HEK293T (cell line): ENCODE measurements at regions not wholly inside any gene's neighbourhood (a gene's known extent, or its start where the extent isn't known, plus 50 kb on each side); places are given as distances from the start of the nearest gene placed in this dataset.
"Not testable (repeated sequence)": the region's sequence is repeated elsewhere in the genome, so short reads cannot be mapped to it uniquely, and the experiment has no call there.

Experiments used
- ARNT ChIP-seq: fragments of 450-650 bp; IDR thresholded peaks from 2 replicates; pipeline ENCODE4 v1.6.1; 2017; ENCODE audit warnings: mild to moderate bottlenecking
- BHLHE40 ChIP-seq: fragments of 450-650 bp; IDR thresholded peaks from 2 replicates; pipeline ENCODE4 v1.6.1; 2016; ENCODE audit warnings: mild to moderate bottlenecking, moderate library complexity, borderline replicate concordance
- CTBP1 ChIP-seq: fragments of 450-650 bp; IDR thresholded peaks from 2 replicates; pipeline ENCODE4 v1.6.1; 2016; ENCODE audit warnings: borderline replicate concordance
- ELF4 ChIP-seq: fragments of 450-650 bp; IDR thresholded peaks from 2 replicates; pipeline ENCODE4 v1.6.1; 2017; ENCODE audit warnings: antibody characterized with exemption
- FOXK2 ChIP-seq: fragments of 450-650 bp; IDR thresholded peaks from 2 replicates; pipeline ENCODE4 v1.6.1; 2016; ENCODE audit warnings: mild to moderate bottlenecking
- FOXM1 ChIP-seq: fragments of 450-650 bp; IDR thresholded peaks from 2 replicates; pipeline ENCODE4 v1.6.1; 2017; ENCODE audit warnings: mild to moderate bottlenecking, borderline replicate concordance
- NFRKB ChIP-seq: fragments of 450-650 bp; IDR thresholded peaks from 2 replicates; pipeline ENCODE4 v1.6.1; 2016; ENCODE audit warnings: mild to moderate bottlenecking, moderate library complexity
- SP1 ChIP-seq: fragments of 450-650 bp; IDR thresholded peaks from 2 replicates; pipeline ENCODE4 v1.6.1; 2017
- TARDBP ChIP-seq: fragments of 450-650 bp; IDR thresholded peaks from 2 replicates; pipeline ENCODE4 v1.6.1; 2016
- ZNF384 ChIP-seq: fragments of 450-650 bp; IDR thresholded peaks from 2 replicates; pipeline ENCODE4 v1.6.1; 2016

- not testable (repeated sequence) for TF ChIP-seq SP1, ELF4, TARDBP, CTBP1, ZNF384, ARNT, FOXM1, BHLHE40, NFRKB, FOXK2
Observed at GRCh38 chr10:3371624-3372023, 199.0 kb upstream of the PITRM1 start.
